Fibroblast of lung (primary cell): ENCODE measurements at regions not wholly inside any gene's neighbourhood (a gene's known extent, or its start where the extent isn't known, plus 50 kb on each side); places are given as distances from the start of the nearest gene placed in this dataset.

ENCODE experiments used
- DNase-seq, 2 donors: peaks; one replicate each; pipeline versions ENCODE4 v3.0.0 to v3.0.0-alpha.2; 2010; ENCODE audit warnings: low read depth in 2 of 2
- H2AFZ ChIP-seq: 2 replicates; pipeline ENCODE4 v1.5.1; 2012; ENCODE audit warnings: low read length, control low read depth, inconsistent platforms
- H3K27ac ChIP-seq: 2 replicates; pipeline ENCODE4 v1.5.1; 2011; ENCODE audit warnings: low read length, control low read depth; ENCODE audit not compliant: insufficient read depth
- H3K27me3 ChIP-seq: 2 replicates; pipeline ENCODE4 v1.5.1; 2011; ENCODE audit warnings: mild to moderate bottlenecking, low read length; ENCODE audit not compliant: control insufficient read depth, insufficient read depth
- H3K36me3 ChIP-seq: 2 replicates; pipeline ENCODE4 v1.5.1; 2011; ENCODE audit warnings: low read length; ENCODE audit not compliant: control insufficient read depth, insufficient read depth
- H3K4me1 ChIP-seq: 2 replicates; pipeline ENCODE4 v1.5.1; 2011; ENCODE audit warnings: low read length; ENCODE audit not compliant: control insufficient read depth, insufficient read depth; ENCODE audit errors: extremely low read depth
- H3K4me2 ChIP-seq: 2 replicates; pipeline ENCODE4 v1.5.1; 2011; ENCODE audit warnings: low read length, control low read depth; ENCODE audit not compliant: insufficient read depth; ENCODE audit errors: extremely low read depth
- H3K4me3 ChIP-seq, 4 experiments: fragments of 200-600 bp in 1 of 4; sonication (generic) in 1 of 4; replicated peaks in 1 of 4; 2 replicates each; pipeline ENCODE4 v1.5.1; 2011 to 2016; ENCODE audit warnings: low read length in 4 of 4, low read depth in 3 of 4, mild to moderate bottlenecking in 3 of 4, control low read depth in 2 of 4, inconsistent platforms in 1 of 4, mixed read lengths in 1 of 4; ENCODE audit not compliant: insufficient read depth in 1 of 4; ENCODE audit errors: control extremely low read depth in 1 of 4
- H3K79me2 ChIP-seq: 2 replicates; pipeline ENCODE4 v1.5.1; 2012; ENCODE audit warnings: mild to moderate bottlenecking, low read length, inconsistent platforms; ENCODE audit not compliant: control insufficient read depth, insufficient read depth
- H3K9ac ChIP-seq: 2 replicates; pipeline ENCODE4 v1.5.1; 2011; ENCODE audit warnings: mild to moderate bottlenecking, low read length, control low read depth; ENCODE audit not compliant: insufficient read depth
- H3K9me3 ChIP-seq: 2 replicates; pipeline ENCODE4 v1.5.1; 2012; ENCODE audit warnings: low read depth, low read length; ENCODE audit not compliant: control insufficient read depth, insufficient read depth
- H4K20me1 ChIP-seq: 2 replicates; pipeline ENCODE4 v1.5.1; 2011; ENCODE audit warnings: low read length; ENCODE audit not compliant: control insufficient read depth, insufficient read depth; ENCODE audit errors: extremely low read depth
- CTCF ChIP-seq, 2 donors: IDR thresholded peaks in 1 of 2; conservative IDR thresholded peaks in 1 of 2; 1 replicate in 1 of 2; 2 replicates in 1 of 2; pipeline ENCODE4 v1.5.1; 2011 to 2012; ENCODE audit warnings: low read length in 2 of 2, control low read depth in 1 of 2, inconsistent platforms in 1 of 2, low read depth in 1 of 2, mild to moderate bottlenecking in 1 of 2
- EZH2 ChIP-seq: IDR thresholded peaks from 2 replicates; pipeline ENCODE4 v1.5.1; 2012; ENCODE audit warnings: low read length, control low read depth, mild to moderate bottlenecking; ENCODE audit errors: missing control alignments

GRCh38 chr12:128109236-128109635, 157.7 kb upstream of the TMEM132C start:
- no peak overlapping the region for H3K9ac ChIP-seq
- no peaks in the 10 kb centered on the region for H3K27me3 ChIP-seq
- no peak for TF ChIP-seq EZH2
- TF ChIP-seq CTCF (conservative IDR thresholded peaks at IDR 0.05 in 1 of 2, IDR thresholded peaks at IDR 0.05 in 1 of 2; ENCODE audit: low read depth in 1 of 2, low read length in 2 of 2): no peak
- DNase-seq: no peak
- no peaks in the 10 kb centered on the region for H3K36me3 ChIP-seq
- no peaks in the 10 kb centered on the region for H4K20me1 ChIP-seq
- no peak overlapping the region for H3K27ac ChIP-seq
- no peaks in the 10 kb centered on the region for H3K79me2 ChIP-seq
- no peak overlapping the region for H3K4me2 ChIP-seq
- H2AFZ ChIP-seq: no peak overlapping the region
- H3K4me1 ChIP-seq: no peaks in the 10 kb centered on the region
- no peaks in the 10 kb centered on the region for H3K9me3 ChIP-seq
- no peak overlapping the region for H3K4me3 ChIP-seq

DNA sequence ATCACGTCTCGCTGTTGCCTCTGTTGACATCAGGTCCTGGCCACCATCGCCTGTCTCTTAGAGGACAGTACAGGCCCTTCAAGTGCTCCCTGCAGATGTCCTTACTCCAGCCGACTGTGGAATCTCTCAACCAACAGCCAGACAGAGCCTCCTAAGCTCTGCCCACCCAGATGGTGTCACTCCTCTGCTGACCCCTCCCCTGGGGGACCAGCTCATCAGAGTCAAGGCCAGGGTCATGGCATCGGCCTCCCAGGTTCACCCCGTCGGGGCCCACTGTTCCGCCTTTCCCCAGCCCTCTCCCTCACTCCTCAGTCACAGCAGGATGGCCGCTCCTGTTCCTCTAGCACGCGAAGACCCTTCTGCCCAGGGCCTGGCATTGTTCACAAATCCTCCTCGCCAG, 157.3 kb upstream of the TMEM132C start:
- TF ChIP-seq CTCF (conservative IDR thresholded peaks at IDR 0.05 in 1 of 2, IDR thresholded peaks at IDR 0.05 in 1 of 2; ENCODE audit: low read depth in 1 of 2, low read length in 2 of 2) (no peak), EZH2 (no peak)
- no peaks in the 10 kb centered on the region for H4K20me1 ChIP-seq
- H3K36me3 ChIP-seq: no peaks in the 10 kb centered on the region
- no peaks in the 10 kb centered on the region for H3K79me2 ChIP-seq
- H3K4me1 ChIP-seq: no peaks in the 10 kb centered on the region
- H3K27ac ChIP-seq: no peak overlapping the region
- H2AFZ ChIP-seq: no peak overlapping the region
- no peaks in the 10 kb centered on the region for H3K27me3 ChIP-seq
- H3K4me2 ChIP-seq: no peak overlapping the region
- H3K9me3 ChIP-seq: no peaks in the 10 kb centered on the region
- H3K4me3 ChIP-seq: no peak overlapping the region
- DNase-seq: no peak
- no peak overlapping the region for H3K9ac ChIP-seq

DNA sequence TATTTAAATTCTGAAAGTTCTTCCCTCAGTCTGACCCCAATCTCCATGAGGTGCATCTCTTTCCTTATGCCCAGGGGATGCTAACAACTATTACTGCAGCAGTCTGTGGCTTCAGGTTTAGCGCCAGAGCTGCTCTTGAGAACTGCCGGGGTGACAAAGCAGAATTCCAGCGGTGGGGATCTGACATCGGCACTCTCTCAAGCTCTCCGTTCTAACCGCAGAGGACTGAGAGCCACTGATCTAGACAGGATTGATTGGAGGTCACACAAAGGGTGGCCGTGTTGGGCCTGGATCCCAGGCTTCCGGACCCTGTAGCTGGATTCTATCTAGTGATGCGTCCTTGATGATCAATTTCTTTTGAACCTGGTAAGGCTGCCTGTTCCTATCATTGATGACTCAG, 155.6 kb upstream of the TMEM132C start:
- Histone ChIP-seq H3K27me3 (no peaks in the 10 kb centered on the region), H3K9ac (no peak overlapping the region), H3K27ac (no peak overlapping the region), H3K4me3 (no peak overlapping the region), H3K4me1 (no peaks in the 10 kb centered on the region), H2AFZ (no peak overlapping the region), H4K20me1 (no peaks in the 10 kb centered on the region), H3K36me3 (no peaks in the 10 kb centered on the region), H3K9me3 (no peaks in the 10 kb centered on the region), H3K79me2 (no peaks in the 10 kb centered on the region), H3K4me2 (no peak overlapping the region)
- no peak for DNase-seq
- no peak for TF ChIP-seq CTCF (conservative IDR thresholded peaks at IDR 0.05 in 1 of 2, IDR thresholded peaks at IDR 0.05 in 1 of 2; ENCODE audit: low read depth in 1 of 2, low read length in 2 of 2)
- no peak for TF ChIP-seq EZH2
